22Rv1 (cell line): ENCODE measurements at regions not wholly inside any gene's neighbourhood (a gene's known extent, or its start where the extent isn't known, plus 50 kb on each side); places are given as distances from the start of the nearest gene placed in this dataset.
"Not testable (repeated sequence)": the region's sequence is repeated elsewhere in the genome, so short reads cannot be mapped to it uniquely, and the experiment has no call there.

Source experiments
- H3K27ac ChIP-seq: fragments of 450-650 bp; 2 replicates; pipeline ENCODE4 v1.5.1; 2017
- ZFX ChIP-seq: fragments of 450-650 bp; IDR thresholded peaks from 2 replicates; pipeline ENCODE4 v1.6.1; 2017; ENCODE audit warnings: antibody characterized with exemption, borderline replicate concordance
- TF ChIP-seq, protein P1 (sequence below): fragments of 450-650 bp; IDR thresholded peaks from 2 replicates; pipeline ENCODE4 v1.5.1; 2017; ENCODE audit warnings: mild to moderate bottlenecking

DNA sequence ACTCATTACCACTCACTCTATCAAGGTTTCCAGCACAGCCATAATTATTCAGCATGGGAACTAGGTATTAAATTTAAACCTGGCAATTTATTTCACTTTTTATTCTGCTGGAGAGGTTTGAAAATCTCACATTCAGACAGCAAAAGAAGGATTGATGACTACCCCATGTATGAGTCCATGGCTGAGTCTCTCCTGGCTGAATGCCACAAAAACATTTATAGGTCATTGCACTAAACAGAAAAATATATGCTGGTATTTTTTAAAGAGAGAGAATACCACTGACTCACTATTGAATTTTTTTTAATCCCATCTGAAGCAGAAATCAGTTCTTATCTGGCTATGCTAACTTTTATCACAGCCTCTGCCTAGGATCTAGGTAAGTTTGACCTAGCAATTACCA lies 336.3 kb downstream of the PPP1R3A start:
- no peak for TF ChIP-seq ZFX
- TF ChIP-seq, protein P1, sequence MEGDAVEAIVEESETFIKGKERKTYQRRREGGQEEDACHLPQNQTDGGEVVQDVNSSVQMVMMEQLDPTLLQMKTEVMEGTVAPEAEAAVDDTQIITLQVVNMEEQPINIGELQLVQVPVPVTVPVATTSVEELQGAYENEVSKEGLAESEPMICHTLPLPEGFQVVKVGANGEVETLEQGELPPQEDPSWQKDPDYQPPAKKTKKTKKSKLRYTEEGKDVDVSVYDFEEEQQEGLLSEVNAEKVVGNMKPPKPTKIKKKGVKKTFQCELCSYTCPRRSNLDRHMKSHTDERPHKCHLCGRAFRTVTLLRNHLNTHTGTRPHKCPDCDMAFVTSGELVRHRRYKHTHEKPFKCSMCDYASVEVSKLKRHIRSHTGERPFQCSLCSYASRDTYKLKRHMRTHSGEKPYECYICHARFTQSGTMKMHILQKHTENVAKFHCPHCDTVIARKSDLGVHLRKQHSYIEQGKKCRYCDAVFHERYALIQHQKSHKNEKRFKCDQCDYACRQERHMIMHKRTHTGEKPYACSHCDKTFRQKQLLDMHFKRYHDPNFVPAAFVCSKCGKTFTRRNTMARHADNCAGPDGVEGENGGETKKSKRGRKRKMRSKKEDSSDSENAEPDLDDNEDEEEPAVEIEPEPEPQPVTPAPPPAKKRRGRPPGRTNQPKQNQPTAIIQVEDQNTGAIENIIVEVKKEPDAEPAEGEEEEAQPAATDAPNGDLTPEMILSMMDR, result no peak
- H3K27ac ChIP-seq, result no peak overlapping the region

DNA sequence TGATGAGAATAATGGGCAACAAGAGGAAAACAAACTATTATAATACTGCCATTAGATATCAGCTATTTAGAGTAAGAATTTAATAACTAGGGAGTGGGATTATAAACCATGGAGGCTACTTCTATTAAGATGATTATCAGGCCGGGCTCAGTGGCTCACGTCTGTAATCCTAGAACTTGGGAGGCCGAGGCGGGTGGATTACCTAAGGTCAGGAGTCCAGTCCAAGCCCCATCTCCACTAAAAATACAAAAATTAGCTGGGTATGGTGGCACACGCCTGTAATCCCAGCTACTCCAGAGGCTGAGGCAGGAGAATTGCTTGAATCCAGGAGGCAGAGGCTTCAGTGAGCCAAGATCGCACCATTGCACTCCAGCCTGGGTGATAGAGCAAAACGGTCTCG lies 355.6 kb downstream of the PPP1R3A start:
- not testable (repeated sequence) for H3K27ac ChIP-seq

DNA sequence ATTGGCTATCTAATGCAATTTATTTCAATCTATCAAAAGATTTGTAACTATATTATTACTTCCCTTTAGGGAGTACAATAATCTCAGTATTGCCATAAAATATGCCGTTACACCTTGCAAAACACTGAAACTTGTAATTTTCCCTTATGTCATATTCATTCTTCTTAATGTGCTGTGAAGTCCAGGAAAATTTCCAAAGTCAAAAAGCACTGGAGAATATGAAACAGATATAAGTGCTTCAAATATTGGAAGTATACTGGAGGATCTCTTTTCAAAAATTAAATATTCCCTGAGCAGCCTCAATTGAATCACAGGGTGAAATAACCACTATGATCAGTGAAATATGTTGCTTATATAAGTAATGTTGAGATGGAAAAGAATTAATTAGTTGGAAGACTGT lies 356.0 kb downstream of the PPP1R3A start:
- H3K27ac ChIP-seq, result no peak overlapping the region
- TF ChIP-seq, protein P1, result no peak
- no peak for TF ChIP-seq ZFX

DNA sequence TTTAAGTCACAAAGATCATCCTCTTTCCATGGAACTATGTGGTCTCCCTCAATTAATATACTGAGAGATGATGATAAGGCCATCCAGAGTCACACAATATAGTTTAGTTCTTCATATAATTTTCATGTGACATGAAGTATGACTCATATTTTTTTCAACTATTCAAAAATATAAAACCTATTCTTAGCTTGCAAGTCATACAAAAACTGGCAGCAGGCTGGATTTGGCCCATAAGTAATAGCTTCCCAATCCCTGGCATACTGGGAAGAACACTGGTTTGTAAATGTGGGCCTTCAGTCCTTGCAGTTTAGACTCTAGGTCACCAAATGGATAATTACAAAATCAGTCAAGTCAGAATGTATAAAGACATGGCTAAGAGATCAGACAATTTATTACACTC lies 356.6 kb downstream of the PPP1R3A start:
- H3K27ac ChIP-seq, result no peak overlapping the region
- no peak for TF ChIP-seq ZFX
- TF ChIP-seq, protein P1, result no peak

DNA sequence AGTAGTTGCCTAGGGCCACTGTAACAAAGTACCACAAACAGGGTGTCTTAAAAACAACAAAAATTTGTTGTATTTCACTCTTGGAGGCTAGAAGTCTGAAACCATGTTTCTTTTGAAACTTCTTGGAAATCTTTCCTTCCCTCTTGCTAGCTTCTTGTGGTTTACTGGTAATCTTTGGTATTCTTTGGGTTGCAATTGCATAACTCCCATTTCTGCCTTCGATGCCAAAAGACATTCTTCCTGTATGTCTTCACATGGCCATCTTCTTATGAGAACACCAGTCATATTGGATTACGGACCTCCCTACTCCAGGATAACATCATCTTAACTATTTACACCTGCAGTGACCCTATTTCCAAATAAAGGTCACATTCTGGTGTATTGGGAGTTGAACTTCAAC lies 357.4 kb downstream of the PPP1R3A start:
- H3K27ac ChIP-seq, result no peak overlapping the region
- TF ChIP-seq, protein P1, result no peak
- no peak for TF ChIP-seq ZFX

DNA sequence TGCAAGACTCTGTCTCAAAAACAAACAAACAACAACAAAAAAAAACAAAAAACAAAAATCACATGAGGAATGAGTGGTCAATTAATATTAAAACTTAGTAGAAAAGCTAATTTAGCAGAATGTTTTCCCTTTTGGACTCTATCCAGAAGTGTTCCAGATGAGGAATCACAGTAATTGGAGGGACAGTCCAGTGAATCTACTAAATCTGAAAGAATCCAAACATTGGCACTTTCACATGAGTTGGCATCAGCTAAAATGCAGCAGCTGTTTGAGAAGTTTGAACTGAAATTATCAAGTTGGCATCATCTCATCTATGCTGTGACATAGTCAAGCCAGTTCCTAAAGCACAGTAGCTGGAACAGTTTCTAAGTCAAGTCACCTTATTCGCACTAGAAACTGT lies 367.8 kb downstream of the PPP1R3A start:
- H3K27ac ChIP-seq, result no peak overlapping the region
- TF ChIP-seq, protein P1, result no peak
- no peak for TF ChIP-seq ZFX

DNA sequence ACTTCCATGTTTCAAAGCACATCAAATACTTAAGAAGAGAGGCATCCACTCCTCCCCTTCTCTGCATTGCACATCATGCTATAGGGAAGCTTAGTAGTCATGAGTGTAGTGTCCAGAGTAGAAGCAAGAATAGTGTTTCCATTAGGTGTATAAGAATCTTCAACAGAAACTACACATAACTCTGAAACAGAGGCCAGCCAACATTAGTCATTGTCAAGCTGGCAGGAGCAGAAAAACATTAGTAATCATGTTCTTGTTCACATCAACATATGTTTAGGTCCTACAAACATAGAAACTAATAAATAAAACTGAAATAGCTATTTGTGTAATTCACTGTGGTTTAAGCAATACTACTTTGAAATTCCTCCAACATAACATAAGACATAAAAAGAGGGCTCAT lies 370.2 kb downstream of the PPP1R3A start:
- no peak overlapping the region for H3K27ac ChIP-seq
- no peak for TF ChIP-seq ZFX

DNA sequence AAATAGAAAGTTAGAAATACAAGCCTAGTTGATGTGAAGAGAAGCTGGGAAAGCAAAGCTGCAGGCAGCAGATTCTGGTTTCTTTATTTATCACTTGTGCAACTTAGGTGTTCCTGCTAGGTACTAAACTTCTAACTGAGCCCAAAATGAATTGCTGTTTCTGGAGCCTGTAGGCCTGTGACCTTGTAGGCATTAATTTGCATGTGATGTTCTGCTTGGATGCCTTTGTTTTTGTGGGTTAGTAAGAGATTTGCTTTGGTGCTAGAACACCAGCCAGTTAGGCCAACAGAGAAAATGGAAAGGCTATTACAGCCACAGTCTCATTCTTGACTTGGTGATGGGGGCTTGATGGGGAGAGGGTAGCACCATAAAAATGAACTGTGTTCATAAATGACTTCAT lies 370.7 kb downstream of the PPP1R3A start:
- TF ChIP-seq, protein P1, result no peak
- TF ChIP-seq ZFX, result no peak
- H3K27ac ChIP-seq, result no peak overlapping the region
